NT2/D1 (cell line): ENCODE measurements at regions not wholly inside any gene's neighbourhood (a gene's known extent, or its start where the extent isn't known, plus 50 kb on each side); places are given as distances from the start of the nearest gene placed in this dataset.

Source experiments
- DNase-seq: peaks from one replicate; pipeline ENCODE4 v3.0.0-alpha.2; 2011; ENCODE audit warnings: low read depth, low spot score
- H3K27me3 ChIP-seq: 2 replicates; pipeline ENCODE4 v1.6.0; 2011; ENCODE audit warnings: mild to moderate bottlenecking; ENCODE audit not compliant: insufficient read length, insufficient read depth
- H3K36me3 ChIP-seq: 2 replicates; pipeline ENCODE4 v1.6.1; 2011; ENCODE audit warnings: mild to moderate bottlenecking, low read length, mixed read lengths; ENCODE audit not compliant: insufficient read depth, insufficient read length
- H3K4me1 ChIP-seq: 2 replicates; pipeline ENCODE4 v1.5.1; 2011; ENCODE audit not compliant: insufficient read depth, insufficient read length
- H3K4me3 ChIP-seq: 2 replicates; pipeline ENCODE4 v1.5.1; 2011; ENCODE audit warnings: low read depth; ENCODE audit not compliant: insufficient read length
- H3K9ac ChIP-seq: 2 replicates; pipeline ENCODE4 v1.6.0; 2011; ENCODE audit warnings: low read depth; ENCODE audit not compliant: insufficient read length
- H3K9me3 ChIP-seq: 2 replicates; pipeline ENCODE4 v1.5.1; 2011; ENCODE audit warnings: mild to moderate bottlenecking, low read length; ENCODE audit not compliant: insufficient read depth
- SUZ12 ChIP-seq: IDR thresholded peaks from 2 replicates; pipeline ENCODE4 v1.6.1; 2011; ENCODE audit not compliant: insufficient read length, insufficient read depth; ENCODE audit errors: extremely low read depth
- YY1 ChIP-seq: IDR thresholded peaks from 2 replicates; pipeline ENCODE4 v1.6.1; 2011; ENCODE audit not compliant: insufficient read length, insufficient read depth
- ZNF274 ChIP-seq: IDR thresholded peaks from 2 replicates; pipeline ENCODE4 v1.6.1; 2011; ENCODE audit warnings: mild to moderate bottlenecking, low read depth, low read length

DNA sequence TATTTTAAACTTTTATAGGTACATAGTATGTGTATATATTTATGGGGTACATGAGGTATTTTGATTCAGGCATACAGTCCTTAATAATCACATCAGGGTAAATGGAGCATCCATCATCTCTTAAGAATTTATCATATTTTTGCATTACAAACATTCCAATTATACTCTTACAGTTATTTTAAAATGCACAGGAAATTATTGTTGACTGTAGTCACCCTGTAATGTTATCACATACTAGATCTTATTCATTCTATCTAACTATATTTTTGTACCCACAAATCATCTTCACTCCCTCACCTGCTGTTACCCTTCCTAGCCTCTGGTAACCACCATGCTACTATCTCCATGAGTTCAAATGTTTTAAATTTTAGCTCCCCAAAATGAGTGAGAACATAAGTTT is 56.3 kb upstream of the FAM3C start:
- TF ChIP-seq YY1 (no peak), SUZ12 (no peak), ZNF274 (no peak)
- no peak overlapping the region for H3K4me3 ChIP-seq
- H3K27me3 ChIP-seq: no peaks in the 10 kb centered on the region
- no peak for DNase-seq
- no peak overlapping the region for H3K9ac ChIP-seq
- no peaks in the 10 kb centered on the region for H3K9me3 ChIP-seq
- H3K4me1 ChIP-seq: no peaks in the 10 kb centered on the region
- no peaks in the 10 kb centered on the region for H3K36me3 ChIP-seq

DNA sequence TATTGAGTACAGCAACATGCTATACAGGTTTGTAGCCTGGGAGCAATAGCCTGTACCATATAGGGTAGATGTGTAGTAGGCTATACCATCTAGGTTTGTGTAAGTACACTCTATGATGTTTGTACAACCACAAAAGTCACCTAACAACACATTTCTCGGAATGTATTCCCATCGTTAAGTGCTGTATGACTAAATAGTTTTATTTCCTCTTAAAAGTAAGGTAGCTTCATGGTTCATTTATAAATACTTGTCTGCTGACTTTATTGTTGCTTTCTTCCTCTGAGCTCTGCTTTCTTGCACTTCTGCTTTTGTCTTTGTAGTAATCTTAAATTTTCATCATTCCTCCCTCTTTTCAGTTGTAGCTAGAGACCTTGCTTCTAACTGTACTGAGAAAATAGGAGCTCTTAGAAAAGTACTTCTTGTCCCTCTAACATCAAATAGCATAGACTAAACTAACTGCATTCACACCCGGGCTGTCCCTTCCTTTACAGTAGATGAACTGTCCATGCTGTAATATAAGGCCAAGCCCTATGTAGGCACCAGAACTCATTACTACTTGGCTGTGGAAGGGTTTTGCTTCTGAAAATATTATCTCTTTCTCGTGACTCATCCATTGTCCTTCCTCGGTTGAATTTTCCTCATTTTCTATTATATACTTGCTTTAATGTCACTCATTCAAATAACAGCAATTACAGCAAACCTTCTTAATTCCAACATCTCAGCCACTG is 55.4 kb upstream of the FAM3C start:
- Histone ChIP-seq H3K36me3 (no peaks in the 10 kb centered on the region), H3K9ac (no peak overlapping the region), H3K27me3 (no peaks in the 10 kb centered on the region), H3K4me1 (no peaks in the 10 kb centered on the region), H3K4me3 (no peak overlapping the region), H3K9me3 (no peaks in the 10 kb centered on the region)
- TF ChIP-seq ZNF274 (no peak), SUZ12 (no peak), YY1 (no peak)
- DNase-seq: no peak

DNA sequence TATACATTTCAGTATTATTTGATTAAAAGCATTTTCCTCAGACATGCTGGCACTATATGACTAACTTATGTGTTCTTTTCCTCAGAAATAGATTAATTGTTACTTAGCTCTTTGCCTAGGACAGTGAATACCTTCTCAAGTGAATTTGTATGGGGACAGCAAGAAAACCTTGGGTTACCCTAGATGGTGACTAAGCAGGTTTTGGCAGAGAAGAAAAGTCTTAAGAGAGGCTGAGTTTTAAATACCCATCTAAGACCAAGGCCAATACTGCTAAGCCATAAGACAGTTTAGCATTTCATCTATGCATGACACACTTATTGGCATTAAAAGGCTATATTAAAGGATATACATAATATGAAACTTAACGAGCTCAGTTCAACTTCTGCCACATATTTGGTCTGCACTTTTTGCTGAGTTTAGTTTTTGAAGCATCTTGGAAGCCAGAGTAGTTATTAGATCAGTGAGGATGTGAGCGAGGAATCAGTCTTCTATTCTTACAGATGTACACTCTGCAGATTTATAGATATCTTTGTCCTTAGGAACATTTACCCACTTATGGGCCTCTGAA is 54.6 kb upstream of the FAM3C start:
- Histone ChIP-seq H3K4me3 (no peak overlapping the region), H3K36me3 (no peaks in the 10 kb centered on the region), H3K9me3 (no peaks in the 10 kb centered on the region), H3K9ac (no peak overlapping the region), H3K4me1 (no peaks in the 10 kb centered on the region), H3K27me3 (no peaks in the 10 kb centered on the region)
- DNase-seq: no peak
- no peak for TF ChIP-seq SUZ12
- TF ChIP-seq YY1: no peak
- no peak for TF ChIP-seq ZNF274

DNA sequence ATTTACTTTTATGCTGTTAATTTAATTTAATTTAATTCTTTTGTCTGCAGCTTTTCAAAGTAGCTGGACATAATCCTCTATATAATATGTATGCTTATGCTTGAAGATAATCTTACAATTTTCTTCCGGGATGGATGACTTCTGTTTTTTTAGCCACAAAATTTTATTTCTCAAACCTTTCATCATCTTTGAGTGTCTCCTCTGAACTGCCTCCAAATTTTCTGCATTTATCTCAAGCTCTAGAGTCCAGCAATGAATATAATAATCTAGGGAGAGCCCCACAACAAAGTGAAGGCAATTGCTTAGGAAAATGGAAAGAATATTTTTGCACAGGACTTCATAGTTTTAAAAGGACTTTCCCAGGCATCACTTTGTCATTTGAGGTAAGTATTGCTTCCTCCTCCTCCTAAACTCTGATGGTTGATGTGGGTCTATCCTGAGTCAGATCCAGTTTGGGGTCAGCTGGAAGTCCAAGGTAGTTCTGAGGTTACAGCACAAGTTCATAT is 53.7 kb upstream of the FAM3C start:
- no peak overlapping the region for H3K9ac ChIP-seq
- H3K27me3 ChIP-seq: no peaks in the 10 kb centered on the region
- H3K36me3 ChIP-seq: no peaks in the 10 kb centered on the region
- H3K9me3 ChIP-seq: no peaks in the 10 kb centered on the region
- no peak overlapping the region for H3K4me3 ChIP-seq
- DNase-seq: no peak
- H3K4me1 ChIP-seq: no peaks in the 10 kb centered on the region
- no peak for TF ChIP-seq SUZ12
- no peak for TF ChIP-seq YY1
- no peak for TF ChIP-seq ZNF274

DNA sequence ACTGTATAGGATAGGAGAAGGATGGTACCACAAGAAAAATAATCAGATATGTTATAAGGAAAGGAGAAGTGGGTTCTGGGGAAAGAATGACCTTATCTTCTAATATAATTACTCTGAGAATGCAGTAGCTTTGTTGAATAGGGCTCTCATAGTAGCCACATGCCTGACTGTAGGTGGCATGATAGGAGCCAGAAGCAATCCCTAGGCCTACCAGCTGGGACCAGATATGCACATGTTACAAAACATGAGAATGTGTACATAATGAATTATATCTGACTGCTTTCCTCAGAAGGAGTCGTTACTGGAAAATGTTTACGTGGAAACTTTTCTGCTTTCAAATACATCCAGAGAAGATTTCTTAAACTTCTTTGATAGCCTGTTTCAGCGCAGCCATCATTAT is 53.2 kb upstream of the FAM3C start:
- no peaks in the 10 kb centered on the region for H3K27me3 ChIP-seq
- H3K36me3 ChIP-seq: no peaks in the 10 kb centered on the region
- DNase-seq: no peak
- no peaks in the 10 kb centered on the region for H3K9me3 ChIP-seq
- no peak overlapping the region for H3K4me3 ChIP-seq
- H3K9ac ChIP-seq: no peak overlapping the region
- no peaks in the 10 kb centered on the region for H3K4me1 ChIP-seq
- no peak for TF ChIP-seq ZNF274
- no peak for TF ChIP-seq SUZ12
- no peak for TF ChIP-seq YY1

DNA sequence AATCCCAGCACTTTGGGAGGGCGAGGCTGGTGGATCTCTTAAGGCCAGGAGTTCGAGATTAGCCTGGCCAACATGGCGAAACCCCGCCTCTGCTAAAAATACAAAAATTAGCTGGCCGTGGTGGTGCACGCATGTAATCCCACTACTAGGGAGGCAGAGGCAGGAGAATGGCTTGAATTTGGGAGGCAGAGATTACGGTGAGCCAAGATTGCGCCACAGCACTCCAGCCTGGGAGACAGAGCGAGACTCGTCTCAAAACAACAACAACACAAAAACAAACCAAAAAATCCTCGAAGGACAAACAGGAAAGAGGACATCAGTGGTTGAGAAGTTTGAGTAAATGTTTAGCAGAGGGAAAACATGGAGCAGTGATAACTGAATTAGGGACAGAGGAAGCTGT is 52.3 kb upstream of the FAM3C start:
- H3K36me3 ChIP-seq: no peaks in the 10 kb centered on the region
- no peak for DNase-seq
- H3K9me3 ChIP-seq: no peaks in the 10 kb centered on the region
- H3K4me3 ChIP-seq: no peak overlapping the region
- TF ChIP-seq ZNF274 (no peak), SUZ12 (no peak), YY1 (no peak)
- H3K9ac ChIP-seq: no peak overlapping the region
- H3K4me1 ChIP-seq: no peaks in the 10 kb centered on the region
- no peaks in the 10 kb centered on the region for H3K27me3 ChIP-seq

DNA sequence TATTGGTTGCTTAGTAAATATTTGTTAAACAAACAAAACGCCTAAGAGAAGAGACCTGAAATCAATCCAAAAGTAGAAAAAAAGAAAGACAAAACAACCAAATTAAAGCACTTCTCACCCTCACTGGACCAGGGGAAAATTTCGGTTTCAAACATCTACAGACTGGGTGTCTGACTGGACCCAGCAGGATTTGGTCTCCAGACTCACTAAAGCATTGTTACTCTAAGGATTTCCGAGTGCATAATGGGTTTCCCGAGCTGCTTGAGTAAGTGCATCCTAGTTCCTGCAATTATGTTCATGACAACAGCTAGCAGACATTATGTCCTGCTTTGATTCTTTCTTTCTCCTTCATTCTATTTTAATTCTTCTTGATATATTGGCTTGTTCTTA is 51.8 kb upstream of the FAM3C start:
- H3K36me3 ChIP-seq: no peaks in the 10 kb centered on the region
- DNase-seq: no peak
- no peaks in the 10 kb centered on the region for H3K9me3 ChIP-seq
- no peaks in the 10 kb centered on the region for H3K4me1 ChIP-seq
- no peak for TF ChIP-seq SUZ12
- TF ChIP-seq ZNF274: no peak
- no peak for TF ChIP-seq YY1
- H3K27me3 ChIP-seq: no peaks in the 10 kb centered on the region
- no peak overlapping the region for H3K9ac ChIP-seq
- no peak overlapping the region for H3K4me3 ChIP-seq
